GM19324 (cell line): ENCODE measurements at regions not wholly inside any gene's neighbourhood (a gene's known extent, or its start where the extent isn't known, plus 50 kb on each side); places are given as distances from the start of the nearest gene placed in this dataset.
"Not testable (repeated sequence)": the region's sequence is repeated elsewhere in the genome, so short reads cannot be mapped to it uniquely, and the experiment has no call there.

Experiments
- ATAC-seq: cut with Tn5 transposase; IDR thresholded peaks from one replicate; pipeline ENCODE4 v1.9.1; 2021; ENCODE audit warnings: mild to moderate bottlenecking, moderate library complexity; ENCODE audit not compliant: unreplicated experiment, low FRiP score

- not testable (repeated sequence) for ATAC-seq
These were observed 54.4 kb upstream of the MUCL1 start for GRCh38 chr12:54799966-54800365.

GRCh38 chr12:54798651-54799050 lies 55.7 kb upstream of the MUCL1 start:
- no peak for ATAC-seq

GRCh38 chr12:54796991-54797390 lies 57.3 kb upstream of the MUCL1 start:
- ATAC-seq = no peak

GRCh38 chr12:54795644-54796043 lies 58.7 kb upstream of the MUCL1 start:
- no peak for ATAC-seq

GRCh38 chr12:54786081-54786480 lies 68.2 kb upstream of the MUCL1 start:
- no peak for ATAC-seq

- ATAC-seq = no peak
These were observed 70.2 kb upstream of the MUCL1 start for GRCh38 chr12:54784115-54784514.

- ATAC-seq = not testable (repeated sequence)
These were observed 77.3 kb upstream of the MUCL1 start for GRCh38 chr12:54777031-54777430.

GRCh38 chr12:54773593-54773992 lies 80.7 kb upstream of the MUCL1 start:
- no peak for ATAC-seq

GRCh38 chr12:54765652-54766051 lies 88.7 kb upstream of the MUCL1 start:
- no peak for ATAC-seq

GRCh38 chr12:54762390-54762789 lies 91.9 kb upstream of the MUCL1 start:
- ATAC-seq = no peak

GRCh38 chr12:54759751-54760150 lies 94.6 kb upstream of the MUCL1 start:
- ATAC-seq = no peak

- no peak for ATAC-seq
These were observed 102.8 kb upstream of the MUCL1 start for GRCh38 chr12:54751493-54751892.

GRCh38 chr12:54749191-54749818 lies 101.1 kb upstream of the DCD start:
- no peak for ATAC-seq

- no peak for ATAC-seq
These were observed 96.4 kb upstream of the DCD start for GRCh38 chr12:54744590-54744989.

GRCh38 chr12:54740882-54741281 lies 92.7 kb upstream of the DCD start:
- ATAC-seq = no peak

GRCh38 chr12:54736549-54736948 lies 88.4 kb upstream of the DCD start:
- ATAC-seq = no peak

- ATAC-seq = no peak
These were observed 86.2 kb upstream of the DCD start for GRCh38 chr12:54734196-54734950.

GRCh38 chr12:54725233-54725843 lies 77.2 kb upstream of the DCD start:
- no peak for ATAC-seq

GRCh38 chr12:54723379-54724256 lies 75.5 kb upstream of the DCD start:
- peak; percentile 53 for ATAC-seq

GRCh38 chr12:54721312-54721711 lies 73.1 kb upstream of the DCD start:
- ATAC-seq = no peak

GRCh38 chr12:54719691-54720090 lies 71.5 kb upstream of the DCD start:
- ATAC-seq = no peak
